Neural cell (in vitro differentiated cells): ENCODE measurements at regions not wholly inside any gene's neighbourhood (a gene's known extent, or its start where the extent isn't known, plus 50 kb on each side); places are given as distances from the start of the nearest gene placed in this dataset.

ENCODE experiments used
- POLR2AphosphoS5 ChIP-seq: IDR thresholded peaks from 2 replicates; pipeline ENCODE4 v1.6.1; 2012
- TF ChIP-seq, protein P1 (sequence below): fragments of 450-650 bp; IDR thresholded peaks from 2 replicates; pipeline ENCODE4 v1.5.1; 2014; ENCODE audit warnings: antibody characterized with exemption, mild to moderate bottlenecking, moderate library complexity; ENCODE audit not compliant: poor library complexity, severe bottlenecking

DNA sequence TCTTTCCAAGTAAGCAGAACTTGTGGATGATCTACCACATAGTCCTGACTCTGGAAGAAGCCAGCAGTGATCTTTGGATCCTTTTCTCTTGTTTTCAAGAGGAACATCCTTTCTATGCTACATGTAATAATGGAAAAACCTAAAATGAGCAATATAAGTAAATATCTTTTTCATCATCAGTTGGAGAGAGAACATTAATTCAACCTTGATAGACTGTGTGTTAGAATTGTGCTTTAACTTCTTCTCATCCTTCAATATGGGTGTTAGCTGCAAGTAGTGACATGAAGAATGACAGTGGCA, 65.6 kb upstream of the IFNGR1 start:
- TF ChIP-seq, protein P1, sequence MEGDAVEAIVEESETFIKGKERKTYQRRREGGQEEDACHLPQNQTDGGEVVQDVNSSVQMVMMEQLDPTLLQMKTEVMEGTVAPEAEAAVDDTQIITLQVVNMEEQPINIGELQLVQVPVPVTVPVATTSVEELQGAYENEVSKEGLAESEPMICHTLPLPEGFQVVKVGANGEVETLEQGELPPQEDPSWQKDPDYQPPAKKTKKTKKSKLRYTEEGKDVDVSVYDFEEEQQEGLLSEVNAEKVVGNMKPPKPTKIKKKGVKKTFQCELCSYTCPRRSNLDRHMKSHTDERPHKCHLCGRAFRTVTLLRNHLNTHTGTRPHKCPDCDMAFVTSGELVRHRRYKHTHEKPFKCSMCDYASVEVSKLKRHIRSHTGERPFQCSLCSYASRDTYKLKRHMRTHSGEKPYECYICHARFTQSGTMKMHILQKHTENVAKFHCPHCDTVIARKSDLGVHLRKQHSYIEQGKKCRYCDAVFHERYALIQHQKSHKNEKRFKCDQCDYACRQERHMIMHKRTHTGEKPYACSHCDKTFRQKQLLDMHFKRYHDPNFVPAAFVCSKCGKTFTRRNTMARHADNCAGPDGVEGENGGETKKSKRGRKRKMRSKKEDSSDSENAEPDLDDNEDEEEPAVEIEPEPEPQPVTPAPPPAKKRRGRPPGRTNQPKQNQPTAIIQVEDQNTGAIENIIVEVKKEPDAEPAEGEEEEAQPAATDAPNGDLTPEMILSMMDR: no peak
- TF ChIP-seq POLR2AphosphoS5: no peak
